ENCODE measurements at regions not wholly inside any gene's neighbourhood (a gene's known extent, or its start where the extent isn't known, plus 50 kb on each side); places are given as distances from the start of the nearest gene placed in this dataset.

- no peak for DNase-seq (ENCODE audit: extremely low read depth in 1 of 2, low read depth in 1 of 2)
Measured at GRCh38 chr2:2856723-2857415, 520.7 kb downstream of the EIPR1 start.

- no peak for DNase-seq (ENCODE audit: extremely low read depth in 1 of 2, low read depth in 1 of 2)
Measured at GRCh38 chr2:2855297-2855696, 522.3 kb downstream of the EIPR1 start.

GRCh38 chr2:2853346-2853745 lies 522.3 kb upstream of the MYT1L start:
- DNase-seq (ENCODE audit: extremely low read depth in 1 of 2, low read depth in 1 of 2), result no peak

GRCh38 chr2:2851806-2852777 lies 521.0 kb upstream of the MYT1L start:
- no peak for DNase-seq (ENCODE audit: extremely low read depth in 1 of 2, low read depth in 1 of 2)

GRCh38 chr2:2851316-2851715 lies 520.2 kb upstream of the MYT1L start:
- no peak for DNase-seq (ENCODE audit: extremely low read depth in 1 of 2, low read depth in 1 of 2)

GRCh38 chr2:2850859-2851258 lies 519.8 kb upstream of the MYT1L start:
- DNase-seq (ENCODE audit: extremely low read depth in 1 of 2, low read depth in 1 of 2), result no peak

GRCh38 chr2:2850218-2850755 lies 519.2 kb upstream of the MYT1L start:
- DNase-seq (ENCODE audit: extremely low read depth in 1 of 2, low read depth in 1 of 2), result no peak

- DNase-seq (ENCODE audit: extremely low read depth in 1 of 2, low read depth in 1 of 2), result no peak
Measured at GRCh38 chr2:2849464-2850217, 518.6 kb upstream of the MYT1L start.

- no peak for DNase-seq (ENCODE audit: extremely low read depth in 1 of 2, low read depth in 1 of 2)
Measured at GRCh38 chr2:2848621-2849333, 517.7 kb upstream of the MYT1L start.

- DNase-seq (ENCODE audit: extremely low read depth in 1 of 2, low read depth in 1 of 2), result no peak
Measured at GRCh38 chr2:2848198-2848597, 517.1 kb upstream of the MYT1L start.

- no peak for DNase-seq (ENCODE audit: extremely low read depth in 1 of 2, low read depth in 1 of 2)
Measured at GRCh38 chr2:2847209-2847676, 516.2 kb upstream of the MYT1L start.

- no peak for DNase-seq (ENCODE audit: extremely low read depth in 1 of 2, low read depth in 1 of 2)
Measured at GRCh38 chr2:2846332-2847208, 515.5 kb upstream of the MYT1L start.

- DNase-seq (ENCODE audit: extremely low read depth in 1 of 2, low read depth in 1 of 2), result no peak
Measured at GRCh38 chr2:2845806-2846315, 514.8 kb upstream of the MYT1L start.

GRCh38 chr2:2845267-2845666 lies 514.2 kb upstream of the MYT1L start:
- DNase-seq (ENCODE audit: extremely low read depth in 1 of 2, low read depth in 1 of 2), result no peak

GRCh38 chr2:2843969-2844548 lies 513.0 kb upstream of the MYT1L start:
- DNase-seq (ENCODE audit: extremely low read depth in 1 of 2, low read depth in 1 of 2), result no peak

GRCh38 chr2:2842466-2842865 lies 511.4 kb upstream of the MYT1L start:
- DNase-seq (ENCODE audit: extremely low read depth in 1 of 2, low read depth in 1 of 2), result no peak

GRCh38 chr2:2840681-2841300 lies 509.7 kb upstream of the MYT1L start:
- DNase-seq (ENCODE audit: extremely low read depth in 1 of 2, low read depth in 1 of 2), result no peak

GRCh38 chr2:2839782-2840531 lies 508.9 kb upstream of the MYT1L start:
- no peak for DNase-seq (ENCODE audit: extremely low read depth in 1 of 2, low read depth in 1 of 2)

Measured in stimulated activated CD8-positive, alpha-beta memory T cell treated with anti-CD3 and anti-CD28 coated beads, Interleukin-7, amount 100 ng/mL, for 48 hours (primary cell).